ENCODE measurements at regions not wholly inside any gene's neighbourhood (a gene's known extent, or its start where the extent isn't known, plus 50 kb on each side); places are given as distances from the start of the nearest gene placed in this dataset.

DNA sequence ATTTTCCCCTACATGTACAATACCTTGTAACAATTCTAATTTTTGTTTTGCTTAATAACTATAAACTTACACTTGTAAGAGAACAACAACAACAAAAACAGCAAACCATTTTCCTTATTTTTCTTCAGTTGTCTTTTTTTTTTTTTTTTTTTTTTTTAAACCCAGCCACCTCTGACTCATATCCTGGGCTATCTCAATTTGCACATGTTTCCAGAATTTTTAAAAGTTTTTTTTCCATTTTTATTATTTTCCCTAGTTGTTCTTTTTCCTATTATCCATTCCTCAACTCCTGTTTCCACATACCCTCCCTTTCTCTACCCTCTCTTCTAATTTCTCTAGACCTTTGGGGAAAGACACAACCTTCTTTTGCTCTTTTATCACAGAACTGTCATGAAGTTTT lies 112.5 kb downstream of the EFEMP1 start:
- Histone ChIP-seq H3K4me3 (no peak overlapping the region), H3K36me3 (no peaks in the 10 kb centered on the region), H3K27me3 (no peaks in the 10 kb centered on the region), H3K9me3 (no peaks in the 10 kb centered on the region), H3K4me1 (no peaks in the 10 kb centered on the region), H3K27ac (no peak overlapping the region)
- no peak for TF ChIP-seq POLR2AphosphoS5 (IDR thresholded peaks at IDR 0.05)
- TF ChIP-seq, protein P1, sequence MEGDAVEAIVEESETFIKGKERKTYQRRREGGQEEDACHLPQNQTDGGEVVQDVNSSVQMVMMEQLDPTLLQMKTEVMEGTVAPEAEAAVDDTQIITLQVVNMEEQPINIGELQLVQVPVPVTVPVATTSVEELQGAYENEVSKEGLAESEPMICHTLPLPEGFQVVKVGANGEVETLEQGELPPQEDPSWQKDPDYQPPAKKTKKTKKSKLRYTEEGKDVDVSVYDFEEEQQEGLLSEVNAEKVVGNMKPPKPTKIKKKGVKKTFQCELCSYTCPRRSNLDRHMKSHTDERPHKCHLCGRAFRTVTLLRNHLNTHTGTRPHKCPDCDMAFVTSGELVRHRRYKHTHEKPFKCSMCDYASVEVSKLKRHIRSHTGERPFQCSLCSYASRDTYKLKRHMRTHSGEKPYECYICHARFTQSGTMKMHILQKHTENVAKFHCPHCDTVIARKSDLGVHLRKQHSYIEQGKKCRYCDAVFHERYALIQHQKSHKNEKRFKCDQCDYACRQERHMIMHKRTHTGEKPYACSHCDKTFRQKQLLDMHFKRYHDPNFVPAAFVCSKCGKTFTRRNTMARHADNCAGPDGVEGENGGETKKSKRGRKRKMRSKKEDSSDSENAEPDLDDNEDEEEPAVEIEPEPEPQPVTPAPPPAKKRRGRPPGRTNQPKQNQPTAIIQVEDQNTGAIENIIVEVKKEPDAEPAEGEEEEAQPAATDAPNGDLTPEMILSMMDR (IDR thresholded peaks at IDR 0.05): no peak
- no peak for TF ChIP-seq POLR2A (IDR thresholded peaks at IDR 0.05)
- intact Hi-C loops (cut with DNase I; ENCODE audit: low total_unique reads): no loop called here
- DNase-seq (ENCODE audit: low spot score in 2 of 2): no peak

DNA sequence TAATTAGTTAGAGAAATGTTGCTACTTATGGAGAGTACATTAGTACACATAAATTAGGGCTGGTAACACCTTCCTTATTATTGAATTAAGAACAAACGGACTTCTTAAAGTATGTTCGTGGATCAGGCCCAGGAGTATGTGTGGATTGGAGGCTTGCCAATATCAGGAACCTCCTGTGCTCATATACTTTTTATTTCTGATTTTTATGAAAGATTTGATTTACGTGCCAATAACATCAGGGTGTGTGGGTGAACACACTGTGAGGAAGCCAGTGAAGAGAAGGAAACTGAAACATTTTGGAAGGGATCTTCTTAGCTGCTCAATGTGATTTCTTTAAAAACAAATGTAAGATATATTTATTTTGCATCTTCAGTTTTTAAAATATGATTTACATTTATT lies 113.0 kb downstream of the EFEMP1 start:
- H3K4me3 ChIP-seq: no peak overlapping the region
- TF ChIP-seq, protein P1 (IDR thresholded peaks at IDR 0.05): no peak
- TF ChIP-seq POLR2A (IDR thresholded peaks at IDR 0.05) (no peak), POLR2AphosphoS5 (IDR thresholded peaks at IDR 0.05) (no peak)
- intact Hi-C loops (cut with DNase I; ENCODE audit: low total_unique reads): no loop called here

DNA sequence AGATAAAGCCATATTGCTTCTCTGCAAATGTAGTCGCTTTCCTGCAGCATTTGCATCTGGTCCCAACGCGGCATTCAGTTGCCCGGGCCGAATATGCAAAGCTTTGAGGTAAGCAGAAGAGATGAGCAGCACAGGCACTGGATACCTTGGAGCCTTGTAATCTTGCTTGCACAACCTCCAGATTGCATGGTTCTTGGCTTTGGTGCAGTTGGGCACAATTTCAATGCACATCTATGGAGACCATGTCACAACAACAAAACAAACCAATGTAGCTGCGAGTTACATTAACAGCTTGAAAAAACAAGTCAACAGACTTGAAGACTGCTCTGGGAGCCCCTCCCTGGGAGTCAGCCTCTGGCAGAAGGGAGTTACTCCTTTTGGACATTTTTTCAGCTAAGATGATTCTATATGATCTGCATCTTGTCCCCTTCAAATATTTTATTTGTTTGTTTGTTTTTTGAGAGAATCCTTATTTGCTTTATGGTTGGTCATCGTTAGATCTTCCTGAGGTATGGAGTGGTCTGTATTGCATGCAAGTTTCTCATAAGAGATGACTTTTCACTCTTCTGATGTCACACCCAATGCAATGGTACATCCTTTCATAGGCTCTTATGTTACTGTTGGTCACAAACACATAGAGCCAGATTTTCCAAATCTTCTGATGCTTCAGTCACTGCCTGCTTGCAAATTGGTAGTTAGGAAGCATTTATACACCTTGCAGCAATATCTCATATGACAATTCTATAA lies 113.5 kb downstream of the EFEMP1 start:
- TF ChIP-seq, protein P1 (IDR thresholded peaks at IDR 0.05): no peak
- TF ChIP-seq POLR2AphosphoS5 (IDR thresholded peaks at IDR 0.05): peak in 1 of 3 donors; percentile 58
- no peak overlapping the region for H3K27ac ChIP-seq
- no peak overlapping the region for H3K4me3 ChIP-seq
- no peak for DNase-seq (ENCODE audit: low spot score in 2 of 2)
- H3K27me3 ChIP-seq: no peaks in the 10 kb centered on the region
- no peaks in the 10 kb centered on the region for H3K4me1 ChIP-seq
- intact Hi-C loops (cut with DNase I; ENCODE audit: low total_unique reads): no loop called here
- H3K9me3 ChIP-seq: no peaks in the 10 kb centered on the region
- no peaks in the 10 kb centered on the region for H3K36me3 ChIP-seq

More for the DNA sequence above, 113.0 kb downstream of the EFEMP1 start:
- Histone ChIP-seq H3K4me1 (no peaks in the 10 kb centered on the region), H3K27ac (no peak overlapping the region), H3K9me3 (no peaks in the 10 kb centered on the region), H3K27me3 (no peaks in the 10 kb centered on the region), H3K36me3 (no peaks in the 10 kb centered on the region)
- no peak for DNase-seq (ENCODE audit: low spot score in 2 of 2)

DNA sequence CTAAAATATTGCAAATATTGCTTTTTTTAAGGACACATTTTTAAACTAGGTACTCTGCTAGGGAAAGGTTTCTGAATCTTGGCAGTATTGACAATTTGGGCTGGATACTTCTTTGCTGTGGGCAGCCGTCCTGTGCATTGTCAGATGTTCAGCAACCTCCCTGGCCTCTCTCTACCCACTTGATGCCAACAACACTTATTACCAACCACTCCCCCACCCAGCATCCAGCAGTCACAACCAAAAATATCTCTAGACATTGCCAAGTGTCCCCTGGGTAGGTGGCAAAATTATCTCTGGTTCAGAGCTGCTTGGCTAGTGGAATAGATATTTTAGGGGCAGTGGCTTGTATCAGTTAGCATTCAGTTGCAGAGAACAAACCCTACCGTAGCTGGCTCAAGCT lies 114.3 kb upstream of the PNPT1 start:
- Histone ChIP-seq H3K27ac (no peak overlapping the region), H3K27me3 (no peaks in the 10 kb centered on the region), H3K4me1 (no peaks in the 10 kb centered on the region), H3K4me3 (no peak overlapping the region), H3K9me3 (no peaks in the 10 kb centered on the region), H3K36me3 (no peaks in the 10 kb centered on the region)
- intact Hi-C loops (cut with DNase I; ENCODE audit: low total_unique reads): no loop called here
- TF ChIP-seq, protein P1 (IDR thresholded peaks at IDR 0.05): no peak
- no peak for TF ChIP-seq POLR2A (IDR thresholded peaks at IDR 0.05)
- no peak for TF ChIP-seq POLR2AphosphoS5 (IDR thresholded peaks at IDR 0.05)
- DNase-seq (ENCODE audit: low spot score in 2 of 2): no peak

DNA sequence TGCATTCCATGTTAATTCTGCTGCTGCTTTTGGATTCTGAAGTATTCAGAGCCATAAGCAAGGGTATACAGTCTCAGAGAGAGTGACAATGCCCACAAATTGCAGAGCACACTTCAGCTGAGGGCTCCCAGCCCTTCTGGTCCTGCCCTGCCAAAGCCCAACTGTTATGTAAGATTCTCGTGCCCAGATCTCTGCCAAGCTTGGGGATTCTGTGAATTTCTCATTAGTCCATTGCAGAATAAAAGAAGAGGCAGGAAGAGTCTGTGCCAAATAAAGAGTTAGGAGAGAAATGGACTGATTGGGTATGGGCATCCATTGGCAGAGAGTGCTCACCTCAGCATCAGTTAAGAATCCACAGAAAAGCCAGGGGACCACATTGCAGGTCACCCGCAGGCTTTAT lies 112.0 kb upstream of the PNPT1 start:
- DNase-seq (ENCODE audit: low spot score in 2 of 2): no peak

More for the DNA sequence above, 112.0 kb upstream of the PNPT1 start:
- no peaks in the 10 kb centered on the region for H3K9me3 ChIP-seq
- H3K4me1 ChIP-seq: no peaks in the 10 kb centered on the region
- TF ChIP-seq POLR2A (IDR thresholded peaks at IDR 0.05): no peak
- TF ChIP-seq, protein P1 (IDR thresholded peaks at IDR 0.05): no peak
- no peak for TF ChIP-seq POLR2AphosphoS5 (IDR thresholded peaks at IDR 0.05)
- H3K27me3 ChIP-seq: no peaks in the 10 kb centered on the region
- H3K4me3 ChIP-seq: no peak overlapping the region
- no peak overlapping the region for H3K27ac ChIP-seq
- H3K36me3 ChIP-seq: no peaks in the 10 kb centered on the region
- intact Hi-C loops (cut with DNase I; ENCODE audit: low total_unique reads): no loop called here

All from breast epithelium (tissue), 4 donors.